Trophoblast cell (in vitro differentiated cells and primary cell): ENCODE measurements at regions not wholly inside any gene's neighbourhood (a gene's known extent, or its start where the extent isn't known, plus 50 kb on each side); places are given as distances from the start of the nearest gene placed in this dataset.
A peak's percentile ranks its signal among the peaks of the same experiment; 100 is the strongest.

Experiments used
- DNase-seq, 2 donors: peaks; one replicate each; pipeline ENCODE4 v3.0.0-alpha.2; 2016
- H2AFZ ChIP-seq: 2 replicates; pipeline ENCODE4 v1.6.1; 2013; ENCODE audit warnings: low read length, moderate library complexity, mild to moderate bottlenecking; ENCODE audit not compliant: insufficient read depth, poor library complexity
- H2AK5ac ChIP-seq: 2 replicates; pipeline ENCODE4 v1.6.1; 2013; ENCODE audit warnings: mild to moderate bottlenecking, low read length
- H2BK120ac ChIP-seq: 2 replicates; pipeline ENCODE4 v1.6.1; 2013; ENCODE audit warnings: low read length, mild to moderate bottlenecking, moderate library complexity; ENCODE audit not compliant: insufficient read depth, poor library complexity
- H2BK12ac ChIP-seq: 2 replicates; pipeline ENCODE4 v1.6.1; 2013; ENCODE audit warnings: mild to moderate bottlenecking, low read length, moderate library complexity
- H2BK5ac ChIP-seq: 2 replicates; pipeline ENCODE4 v1.6.1; 2013; ENCODE audit warnings: low read length, low read depth, moderate library complexity, mild to moderate bottlenecking; ENCODE audit not compliant: poor library complexity
- H3K14ac ChIP-seq: 2 replicates; pipeline ENCODE4 v1.6.1; 2013; ENCODE audit warnings: mild to moderate bottlenecking, low read length
- H3K18ac ChIP-seq: 2 replicates; pipeline ENCODE4 v1.6.1; 2013; ENCODE audit warnings: mild to moderate bottlenecking, low read length
- H3K23ac ChIP-seq: 2 replicates; pipeline ENCODE4 v1.6.1; 2013; ENCODE audit warnings: low read length
- H3K27ac ChIP-seq: 2 replicates; pipeline ENCODE4 v1.5.1; 2013; ENCODE audit warnings: low read depth, mild to moderate bottlenecking, inconsistent platforms, low read length, moderate library complexity
- H3K27me3 ChIP-seq: 2 replicates; pipeline ENCODE4 v1.6.1; 2013; ENCODE audit warnings: inconsistent platforms, mild to moderate bottlenecking, low read length, moderate library complexity; ENCODE audit not compliant: insufficient read depth
- H3K36me3 ChIP-seq, 2 experiments: 1 replicate in 1 of 2; 2 replicates in 1 of 2; pipeline ENCODE4 v1.6.1; 2013; ENCODE audit warnings: low read length in 2 of 2, mild to moderate bottlenecking in 2 of 2, moderate library complexity in 1 of 2; ENCODE audit not compliant: insufficient read depth in 2 of 2, control insufficient read depth in 1 of 2
- H3K4ac ChIP-seq: 2 replicates; pipeline ENCODE4 v1.6.1; 2013; ENCODE audit warnings: low read depth, mild to moderate bottlenecking, low read length, moderate library complexity
- H3K4me1 ChIP-seq, 2 experiments: 1 replicate in 1 of 2; 2 replicates in 1 of 2; pipeline ENCODE4 v1.6.1; 2013; ENCODE audit warnings: low read length in 2 of 2, mild to moderate bottlenecking in 2 of 2, moderate library complexity in 1 of 2; ENCODE audit not compliant: insufficient read depth in 2 of 2, control insufficient read depth in 1 of 2
- H3K4me2 ChIP-seq: 2 replicates; pipeline ENCODE4 v1.6.1; 2013; ENCODE audit warnings: inconsistent platforms, mild to moderate bottlenecking, low read length, moderate library complexity
- H3K4me3 ChIP-seq: 2 replicates; pipeline ENCODE4 v1.5.1; 2013; ENCODE audit warnings: mild to moderate bottlenecking, low read depth, low read length, inconsistent platforms
- H3K79me1 ChIP-seq: one replicate; pipeline ENCODE4 v1.6.1; 2013; ENCODE audit warnings: low read length
- H3K79me2 ChIP-seq: 2 replicates; pipeline ENCODE4 v1.6.1; 2013; ENCODE audit warnings: low read length, mild to moderate bottlenecking; ENCODE audit not compliant: control insufficient read depth, insufficient read depth, poor library complexity
- H3K9ac ChIP-seq: 2 replicates; pipeline ENCODE4 v1.6.1; 2013; ENCODE audit warnings: mild to moderate bottlenecking, low read length
- H3K9me3 ChIP-seq: 2 replicates; pipeline ENCODE4 v1.6.1; 2013; ENCODE audit warnings: low read depth, mild to moderate bottlenecking, control low read depth, inconsistent platforms, low read length; ENCODE audit not compliant: insufficient read depth
- H4K12ac ChIP-seq: 2 replicates; pipeline ENCODE4 v1.6.1; 2013; ENCODE audit warnings: low read depth, mild to moderate bottlenecking, low read length, moderate library complexity
- H4K8ac ChIP-seq: 2 replicates; pipeline ENCODE4 v1.6.1; 2013; ENCODE audit warnings: low read depth, mild to moderate bottlenecking, low read length, moderate library complexity
- H4K91ac ChIP-seq: one replicate; pipeline ENCODE4 v1.6.1; 2013; ENCODE audit warnings: low read depth, mild to moderate bottlenecking, low read length, moderate library complexity
- WGBS: extraction: QIAGEN DNeasy Blood & Tissue Kit; methylation state at CpG from one replicate; pipeline ENCODE4 v1.1.7; 2013; ENCODE audit warnings: missing lambda C conversion rate; ENCODE audit not compliant: insufficient read length, insufficient coverage; ENCODE audit errors: extremely low coverage; 5-methylcytosine and 5-hydroxymethylcytosine counted together

- no peak for DNase-seq
- H3K9ac ChIP-seq: no peak overlapping the region
- no peak overlapping the region for H2BK120ac ChIP-seq
- H3K4ac ChIP-seq: no peak overlapping the region
- no peaks in the 10 kb centered on the region for H3K9me3 ChIP-seq
- no peak overlapping the region for H2BK5ac ChIP-seq
- H2BK12ac ChIP-seq: no peak overlapping the region
- no peaks in the 10 kb centered on the region for H3K4me1 ChIP-seq
- no peak overlapping the region for H2AFZ ChIP-seq
- H2AK5ac ChIP-seq: no peak overlapping the region
- WGBS: no CpG with 5 or more reads among the region's 4 CpGs
- no peaks in the 10 kb centered on the region for H3K79me1 ChIP-seq
- no peaks in the 10 kb centered on the region for H3K79me2 ChIP-seq
- no peak overlapping the region for H4K8ac ChIP-seq
- no peak overlapping the region for H3K4me3 ChIP-seq
- H3K4me2 ChIP-seq: no peak overlapping the region
- H3K27ac ChIP-seq: no peak overlapping the region
- H4K12ac ChIP-seq: no peak overlapping the region
- H3K23ac ChIP-seq: no peak overlapping the region
- H3K27me3 ChIP-seq: no peaks in the 10 kb centered on the region
- H3K14ac ChIP-seq: no peak overlapping the region
- no peak overlapping the region for H4K91ac ChIP-seq
- no peak overlapping the region for H3K18ac ChIP-seq
- no peaks in the 10 kb centered on the region for H3K36me3 ChIP-seq
Measured at GRCh38 chr13:78915015-78915414, 256.1 kb upstream of the OBI1 start.

GRCh38 chr13:78913656-78914055 is 254.7 kb upstream of the OBI1 start:
- H3K79me2 ChIP-seq: no peaks in the 10 kb centered on the region
- no peaks in the 10 kb centered on the region for H3K9me3 ChIP-seq
- no peak overlapping the region for H3K27ac ChIP-seq
- H4K12ac ChIP-seq: no peak overlapping the region
- H2BK12ac ChIP-seq: no peak overlapping the region
- WGBS: no CpG with 5 or more reads among the region's 3 CpGs
- no peaks in the 10 kb centered on the region for H3K27me3 ChIP-seq
- H3K4ac ChIP-seq: no peak overlapping the region
- no peak overlapping the region for H2AFZ ChIP-seq
- no peak overlapping the region for H2AK5ac ChIP-seq
- no peak overlapping the region for H4K91ac ChIP-seq
- H2BK120ac ChIP-seq: no peak overlapping the region
- no peak overlapping the region for H3K9ac ChIP-seq
- no peak overlapping the region for H2BK5ac ChIP-seq
- DNase-seq: no peak
- no peak overlapping the region for H3K4me2 ChIP-seq
- H4K8ac ChIP-seq: no peak overlapping the region
- H3K4me3 ChIP-seq: no peak overlapping the region
- no peaks in the 10 kb centered on the region for H3K4me1 ChIP-seq
- H3K18ac ChIP-seq: no peak overlapping the region
- no peak overlapping the region for H3K23ac ChIP-seq
- H3K14ac ChIP-seq: no peak overlapping the region
- no peaks in the 10 kb centered on the region for H3K79me1 ChIP-seq
- H3K36me3 ChIP-seq: no peaks in the 10 kb centered on the region

- Histone ChIP-seq H3K4me1 (no peaks in the 10 kb centered on the region), H2BK5ac (no peak overlapping the region), H3K14ac (no peak overlapping the region), H3K9me3 (no peaks in the 10 kb centered on the region), H2AFZ (no peak overlapping the region), H3K36me3 (no peaks in the 10 kb centered on the region), H3K4ac (no peak overlapping the region), H2BK120ac (no peak overlapping the region), H3K79me1 (no peaks in the 10 kb centered on the region), H3K18ac (no peak overlapping the region), H2BK12ac (no peak overlapping the region), H3K27me3 (no peaks in the 10 kb centered on the region), H3K4me3 (no peak overlapping the region), H3K4me2 (no peak overlapping the region), H4K12ac (no peak overlapping the region), H4K8ac (no peak overlapping the region), H3K9ac (no peak overlapping the region), H3K79me2 (no peaks in the 10 kb centered on the region), H3K23ac (no peak overlapping the region), H2AK5ac (no peak overlapping the region), H3K27ac (no peak overlapping the region), H4K91ac (no peak overlapping the region)
- no CpG with 5 or more reads among the region's 7 CpGs for WGBS
- peak in 1 of 2 donors; percentile 5 for DNase-seq
Measured at GRCh38 chr13:78910147-78910546, 251.2 kb upstream of the OBI1 start.

- Histone ChIP-seq H3K79me2 (no peaks in the 10 kb centered on the region), H3K4me3 (no peak overlapping the region), H3K9ac (no peak overlapping the region), H2BK5ac (no peak overlapping the region), H3K27ac (no peak overlapping the region), H3K9me3 (no peaks in the 10 kb centered on the region), H3K23ac (no peak overlapping the region), H4K8ac (no peak overlapping the region), H3K36me3 (no peaks in the 10 kb centered on the region), H3K4ac (no peak overlapping the region), H4K91ac (no peak overlapping the region), H3K14ac (no peak overlapping the region), H3K79me1 (no peaks in the 10 kb centered on the region), H3K4me2 (no peak overlapping the region), H3K4me1 (no peaks in the 10 kb centered on the region), H2BK120ac (no peak overlapping the region), H2AFZ (no peak overlapping the region), H3K18ac (no peak overlapping the region), H2BK12ac (no peak overlapping the region), H3K27me3 (no peaks in the 10 kb centered on the region), H4K12ac (no peak overlapping the region), H2AK5ac (no peak overlapping the region)
- WGBS: no CpG with 5 or more reads among the region's 4 CpGs
- DNase-seq: no peak
Measured at GRCh38 chr13:78909276-78909675, 250.3 kb upstream of the OBI1 start.
